SHP77 (cell line): ENCODE measurements at regions not wholly inside any gene's neighbourhood (a gene's known extent, or its start where the extent isn't known, plus 50 kb on each side); places are given as distances from the start of the nearest gene placed in this dataset.
"Not testable (repeated sequence)": the region's sequence is repeated elsewhere in the genome, so short reads cannot be mapped to it uniquely, and the experiment has no call there.

ENCODE experiments used
- DNase-seq, 2 experiments: peaks; one replicate each; lab custom pipeline; 2025; lab: John Stamatoyannopoulos, UW

DNA sequence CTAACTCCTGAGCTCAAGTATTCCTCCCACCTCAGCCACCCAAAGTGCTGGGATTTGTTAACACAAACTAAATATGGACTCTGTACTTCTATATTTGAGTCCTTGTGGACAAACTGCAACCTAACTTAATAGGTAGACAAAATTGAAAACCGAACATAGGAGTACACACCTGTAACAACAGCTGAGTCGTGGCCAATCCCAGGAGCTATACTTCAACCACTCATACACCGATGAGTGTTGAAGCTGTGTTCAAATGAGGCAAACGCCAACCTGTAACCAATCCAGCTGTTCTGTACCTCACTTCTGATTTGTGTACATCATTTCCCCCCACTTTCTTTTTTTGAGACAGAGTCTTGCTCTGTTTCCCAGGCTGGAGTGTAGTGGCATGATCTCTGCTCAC lies 471.5 kb upstream of the C16orf82 start:
- DNase-seq: no peak

GRCh38 chr16:26596033-26596432 lies 470.7 kb upstream of the C16orf82 start:
- not testable (repeated sequence) for DNase-seq

DNA sequence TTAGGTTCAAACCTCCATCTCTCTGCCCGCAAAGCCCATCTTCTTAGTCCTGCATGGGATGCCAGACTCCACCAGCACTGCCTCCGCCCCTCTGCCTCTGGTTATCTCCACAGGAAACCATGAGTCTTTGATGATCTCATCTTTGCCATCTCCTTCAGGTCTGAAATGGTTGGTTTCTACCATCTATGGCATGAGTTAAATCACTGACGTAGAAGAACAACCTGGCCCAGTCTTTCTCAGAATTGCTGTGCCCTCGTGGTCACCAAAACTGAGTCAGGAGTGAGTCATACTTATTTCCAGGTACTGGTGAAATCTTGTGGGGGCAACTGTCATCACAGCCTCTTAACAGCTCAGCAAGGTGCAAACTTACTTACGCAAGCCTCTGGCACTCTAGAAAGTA lies 468.7 kb upstream of the C16orf82 start:
- no peak for DNase-seq

DNA sequence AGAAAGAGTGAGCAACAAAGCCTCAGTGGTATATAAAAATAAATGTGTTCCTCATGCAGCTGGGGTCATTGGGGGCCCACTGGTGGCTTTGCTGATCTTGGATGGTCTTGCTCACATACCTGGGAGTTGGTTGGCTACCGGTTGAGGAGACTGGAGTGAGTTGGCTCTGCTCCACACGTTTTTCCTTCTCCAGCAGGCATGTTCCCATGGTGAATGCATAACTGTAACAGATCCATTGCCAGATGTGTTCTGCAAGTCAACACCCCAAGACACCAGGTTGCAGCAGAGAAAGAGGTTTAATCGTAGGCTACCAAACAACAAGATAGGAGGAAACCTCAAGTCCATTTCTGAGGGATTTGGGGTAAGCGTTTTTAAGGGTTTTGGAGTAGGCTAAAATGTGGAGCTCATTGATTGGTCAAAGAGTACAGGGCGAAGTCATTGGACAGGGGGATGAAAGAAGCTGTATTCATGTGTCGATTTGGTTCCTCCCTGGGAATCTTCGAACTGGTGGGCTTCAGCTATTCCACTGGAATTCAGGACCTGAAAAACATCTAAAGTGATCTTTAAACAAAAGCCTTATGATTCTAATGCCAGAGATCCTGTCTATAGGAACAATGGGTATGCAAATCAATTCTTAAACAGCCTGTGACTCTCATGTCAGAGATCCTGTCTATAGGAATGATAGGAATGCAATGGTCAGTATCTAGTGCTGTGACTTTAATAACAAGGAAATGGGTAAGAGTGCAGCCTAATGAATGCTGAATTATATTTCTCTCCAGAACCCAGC lies 467.5 kb upstream of the C16orf82 start:
- DNase-seq: no peak

- DNase-seq: no peak
Measured at GRCh38 chr16:26599785-26600104, 467.0 kb upstream of the C16orf82 start.

GRCh38 chr16:26601335-26601734 lies 465.4 kb upstream of the C16orf82 start:
- no peak for DNase-seq

DNA sequence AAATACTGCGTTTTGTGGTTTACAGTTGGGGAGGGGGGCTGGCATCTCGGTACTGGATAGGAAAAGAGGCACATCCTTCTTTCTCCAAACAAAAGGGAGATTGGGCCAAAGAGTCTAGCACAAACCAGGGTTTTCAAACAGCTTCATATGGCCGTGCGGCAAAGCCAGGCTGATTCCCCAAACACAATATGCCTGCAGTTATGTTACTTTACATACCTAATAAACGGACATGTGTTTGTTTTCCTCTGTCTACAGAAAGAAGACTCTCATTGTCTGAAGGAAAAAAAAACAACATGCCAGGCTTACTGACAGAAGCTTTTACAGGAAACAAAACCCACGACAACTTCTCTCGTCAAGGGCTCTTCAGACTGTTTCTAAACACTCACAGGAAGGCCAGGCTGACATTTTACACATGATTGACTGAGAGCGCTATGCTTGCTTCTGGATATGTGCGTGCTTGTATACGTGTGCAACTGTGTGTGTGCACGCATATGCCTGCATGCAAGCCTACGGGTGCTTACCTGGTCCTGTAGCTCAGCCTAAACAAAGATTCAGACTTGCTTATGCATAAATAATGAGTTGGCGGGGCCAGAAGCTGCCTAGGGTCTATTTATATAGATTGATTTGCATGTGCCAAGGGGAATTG lies 461.0 kb upstream of the C16orf82 start:
- peak; percentile 74 to 81 for DNase-seq

DNA sequence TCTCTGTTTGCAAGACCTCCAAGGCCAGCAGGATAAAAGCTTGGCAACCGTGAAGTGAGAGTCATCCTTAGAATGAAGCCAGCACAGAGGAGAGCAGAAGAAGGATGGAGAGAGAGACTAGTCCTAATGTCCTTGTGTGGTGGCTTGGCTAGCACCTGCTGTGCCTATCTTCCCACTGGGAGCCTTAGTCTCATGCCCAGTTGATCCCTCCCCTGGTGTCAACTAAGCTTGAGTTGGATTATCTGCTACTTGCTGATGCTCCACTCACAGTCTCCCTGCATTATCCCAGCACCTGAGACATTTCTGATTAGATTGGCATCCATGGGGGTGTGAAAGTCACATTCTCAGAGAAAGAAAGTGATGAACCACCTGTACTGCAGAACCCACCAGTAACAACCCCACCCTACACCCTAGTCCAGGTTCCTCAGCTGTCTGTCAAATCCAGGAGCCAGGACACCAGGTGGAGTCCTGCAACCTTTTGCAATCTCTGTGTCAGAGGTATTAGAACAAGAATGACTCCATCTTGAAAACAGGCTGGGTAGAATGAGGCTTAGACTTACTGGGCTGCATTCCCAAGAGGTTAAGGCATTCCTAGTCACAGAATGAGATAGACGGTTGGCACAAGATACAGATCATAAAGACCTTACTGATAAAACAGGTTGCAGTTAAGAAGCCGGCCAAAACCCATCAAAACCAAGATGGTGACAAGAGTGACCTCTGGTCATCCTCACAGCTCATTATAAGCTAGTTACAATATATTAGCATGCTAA lies 460.2 kb upstream of the C16orf82 start:
- no peak for DNase-seq

- DNase-seq: peak; percentile 27 to 52
Measured at GRCh38 chr16:26614237-26614841, 452.4 kb upstream of the C16orf82 start.

DNA sequence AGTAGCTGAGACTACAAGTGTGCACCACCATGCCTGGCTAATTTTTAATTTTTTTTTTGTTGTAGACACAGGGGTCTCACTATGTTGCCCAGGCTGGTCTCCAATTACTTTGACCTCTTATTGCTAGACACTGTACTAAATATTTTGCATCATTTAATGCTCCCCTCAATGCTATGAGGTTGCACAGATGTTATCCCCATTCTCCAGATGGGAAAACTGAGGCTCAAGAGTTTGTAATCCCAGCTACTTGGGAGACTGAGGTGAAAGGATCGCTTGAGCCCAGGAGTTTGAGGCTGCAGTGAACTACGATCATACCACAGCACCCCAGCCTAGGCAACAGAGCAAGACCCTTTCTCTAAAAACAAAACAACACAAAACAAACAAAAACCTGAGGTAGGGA lies 443.3 kb upstream of the C16orf82 start:
- no peak for DNase-seq

GRCh38 chr16:26627958-26628357 lies 438.8 kb upstream of the C16orf82 start:
- no peak for DNase-seq

DNA sequence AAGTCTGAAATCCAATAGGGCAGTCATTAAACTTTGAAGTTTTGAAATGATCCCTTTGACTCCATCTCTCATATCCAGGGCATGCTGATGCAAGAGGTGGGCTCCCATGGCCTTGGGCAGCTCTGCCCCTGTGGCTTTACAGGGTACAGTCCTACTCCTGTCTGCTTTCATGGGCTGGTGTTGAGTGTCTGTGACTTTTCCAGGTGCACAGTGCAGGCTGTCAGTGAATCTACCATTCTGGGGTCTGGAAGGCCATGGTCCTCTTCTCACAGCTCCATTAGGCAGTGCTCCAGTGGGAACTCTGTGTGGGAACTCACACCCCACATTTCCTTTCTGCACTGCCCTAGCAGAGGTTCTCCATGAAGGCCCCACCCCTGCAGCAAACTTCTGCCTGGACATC lies 435.4 kb upstream of the C16orf82 start:
- not testable (repeated sequence) for DNase-seq

DNA sequence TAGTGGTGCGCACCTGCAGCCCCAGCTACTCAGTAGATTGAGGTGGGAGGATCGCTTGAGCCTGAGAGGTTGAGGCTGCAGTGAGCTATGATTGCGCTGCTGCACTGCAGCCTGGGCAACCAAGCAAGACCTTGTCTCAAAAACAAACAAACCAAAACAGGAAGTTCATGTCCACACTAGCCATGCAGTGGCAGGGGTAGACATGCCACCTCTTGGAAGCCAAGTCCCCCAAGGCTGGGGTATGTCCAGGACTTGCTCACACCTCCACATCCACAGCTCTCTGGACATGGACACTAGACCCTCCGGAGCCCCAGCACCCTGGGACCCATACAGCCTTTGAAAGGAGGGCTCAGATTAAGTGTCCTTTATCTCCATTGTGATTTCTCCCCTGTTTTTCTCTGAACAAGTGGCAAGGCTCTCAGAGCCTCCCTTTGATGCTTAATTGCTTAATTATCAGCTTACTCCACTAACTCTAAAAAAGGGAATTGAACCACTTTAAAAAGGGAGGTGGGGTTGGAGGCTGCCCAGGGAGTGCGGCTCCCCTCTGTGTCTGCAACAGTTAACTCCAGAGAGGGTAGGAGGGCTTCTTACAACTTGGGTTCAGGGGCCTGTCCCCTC lies 424.6 kb upstream of the C16orf82 start:
- no peak for DNase-seq

DNA sequence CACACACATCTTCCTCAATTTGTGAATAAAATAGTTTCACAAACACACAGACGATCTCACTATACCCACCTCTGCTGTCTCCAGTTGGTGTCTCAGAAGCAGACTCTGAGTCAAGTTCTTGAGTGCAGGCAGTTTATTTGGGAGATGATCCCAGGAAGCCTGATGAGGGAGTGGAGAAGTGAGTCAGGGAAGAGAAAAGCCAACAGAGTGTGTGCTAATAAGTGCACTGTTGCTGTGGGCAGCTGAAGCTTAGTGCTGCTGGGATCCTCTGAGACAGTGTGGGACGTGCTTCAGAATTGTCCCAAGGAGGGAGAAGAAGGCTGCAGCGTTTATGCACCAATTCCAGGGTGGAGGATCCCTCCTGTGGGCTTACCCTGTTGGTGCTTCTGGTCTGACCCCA lies 423.2 kb upstream of the C16orf82 start:
- DNase-seq: no peak

DNA sequence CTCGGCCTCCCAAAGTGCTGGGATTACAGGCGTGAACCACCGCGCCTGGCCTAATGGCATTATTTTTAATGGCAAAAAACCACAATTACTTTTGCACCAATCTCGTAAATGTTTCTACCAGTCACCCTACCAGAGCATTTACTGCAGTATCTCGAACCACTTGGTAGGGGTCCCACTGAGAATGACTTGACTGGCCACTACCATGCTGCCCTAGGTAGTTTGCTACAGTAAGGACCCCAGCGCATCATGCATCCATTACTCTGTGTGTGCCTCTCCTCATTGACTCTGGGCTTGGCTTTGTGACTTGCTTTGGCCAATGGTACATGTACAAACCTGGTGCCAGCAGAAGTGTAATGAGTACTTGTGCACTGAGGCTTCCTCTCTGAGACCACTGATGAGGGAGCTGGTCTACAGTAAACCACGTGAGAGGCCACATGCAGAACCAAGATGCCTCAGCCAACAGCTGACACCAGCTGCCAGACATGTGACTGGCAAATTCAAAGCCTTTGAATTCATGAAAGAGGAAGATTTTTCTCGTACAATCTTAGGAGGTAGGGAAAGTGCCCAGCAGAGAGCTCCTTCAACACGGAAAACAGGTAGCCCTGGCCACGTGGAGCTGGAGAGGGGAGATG lies 421.7 kb upstream of the C16orf82 start:
- no peak for DNase-seq

DNA sequence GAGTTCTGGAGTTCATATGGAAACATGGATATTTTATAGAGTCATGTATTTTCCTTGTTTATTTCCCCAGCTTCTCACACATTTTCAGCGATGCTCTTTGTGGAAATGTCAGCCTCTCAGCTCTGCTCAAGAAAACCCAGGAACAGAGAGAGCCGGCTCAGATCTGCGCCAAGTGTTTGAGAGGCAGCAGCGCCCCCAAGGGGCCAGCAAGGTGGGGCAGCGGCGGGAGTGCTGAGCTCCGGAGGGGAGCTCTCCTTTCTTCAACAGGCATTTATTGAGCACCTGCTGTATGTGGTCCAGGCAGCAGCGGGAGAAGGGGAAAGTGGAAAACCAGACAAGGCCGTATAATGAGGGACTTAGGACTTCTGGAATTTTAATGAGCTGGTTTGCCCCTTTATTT lies 421.1 kb upstream of the C16orf82 start:
- DNase-seq: peak in 1 of 2 experiments; percentile 35

- DNase-seq: no peak
Measured at GRCh38 chr16:26647870-26648269, 418.9 kb upstream of the C16orf82 start.

- no peak for DNase-seq
Measured at GRCh38 chr16:26648851-26649250, 417.9 kb upstream of the C16orf82 start.

- DNase-seq: peak; percentile 40 to 54
Measured at GRCh38 chr16:26649381-26650045, 417.2 kb upstream of the C16orf82 start.

DNA sequence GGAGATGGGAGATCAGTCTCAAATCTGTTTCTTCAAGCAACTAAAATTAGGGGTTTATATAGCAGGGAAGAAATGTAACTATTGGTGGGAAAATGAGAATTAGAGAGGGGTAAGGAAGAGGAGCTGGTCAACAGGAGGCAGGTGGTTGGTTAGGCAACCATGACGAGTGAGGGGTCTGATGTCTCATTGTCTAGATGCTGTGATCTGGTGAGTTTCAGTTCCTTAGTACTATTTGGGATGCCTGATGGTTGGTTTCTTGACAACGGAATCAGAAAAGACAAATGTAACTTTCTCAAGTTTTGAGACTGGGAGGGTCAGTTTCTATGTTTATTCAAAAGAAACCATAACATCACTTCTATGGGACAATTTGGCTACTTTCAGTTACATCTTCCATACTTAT lies 415.3 kb upstream of the C16orf82 start:
- DNase-seq: no peak

DNA sequence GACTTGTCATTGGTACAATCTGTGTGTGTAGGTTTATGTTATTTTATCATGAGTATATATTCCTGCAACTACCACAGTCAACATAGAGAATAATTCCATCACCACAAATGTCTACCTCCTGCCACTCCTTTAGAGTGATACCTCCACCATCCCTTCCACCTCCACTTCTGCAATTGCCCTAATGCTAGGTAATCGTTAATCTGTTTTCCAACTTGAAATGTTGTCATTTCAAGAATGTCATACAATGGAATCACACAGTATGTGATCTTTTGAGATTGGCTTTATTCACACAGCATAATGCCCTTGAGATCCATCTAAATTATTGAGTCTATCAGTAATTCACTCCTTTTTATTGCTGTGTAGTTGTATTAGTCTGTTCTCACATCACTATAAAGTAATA lies 414.8 kb upstream of the C16orf82 start:
- no peak for DNase-seq
